Calu3 (cell line): ENCODE measurements at regions not wholly inside any gene's neighbourhood (a gene's known extent, or its start where the extent isn't known, plus 50 kb on each side); places are given as distances from the start of the nearest gene placed in this dataset.

Experiments
- BruUV-seq: library from RNA; stranded (reverse); fragments of 400-500 nt; replicated peaks from 2 replicates; lab custom pipeline; 2021; lab: Mats Ljungman, UMichigan
- CTCF ChIA-PET: fragments of 300-600 bp; sonication (Branson Sonifier 250); formaldehyde crosslinking; loops from one replicate; lab custom pipeline; 2022; ENCODE audit warnings: antibody characterized with exemption; lab: Charles Lee
- DNase-seq: peaks from one replicate; pipeline ENCODE4 v3.0.0; 2022
- H3K27ac Mint-ChIP-seq: one replicate; pipeline ENCODE4 v1.8.0; 2022; ENCODE audit warnings: mixed read lengths; ENCODE audit not compliant: unreplicated experiment
- H3K27me3 Mint-ChIP-seq: one replicate; pipeline ENCODE4 v1.8.0; 2022; ENCODE audit warnings: mixed read lengths; ENCODE audit not compliant: unreplicated experiment
- H3K36me3 Mint-ChIP-seq: one replicate; pipeline ENCODE4 v1.8.0; 2022; ENCODE audit warnings: mild to moderate bottlenecking, moderate library complexity, mixed read lengths; ENCODE audit not compliant: insufficient read depth, unreplicated experiment
- H3K4me1 Mint-ChIP-seq: one replicate; pipeline ENCODE4 v1.8.0; 2022; ENCODE audit warnings: mild to moderate bottlenecking, low read depth, mixed read lengths; ENCODE audit not compliant: unreplicated experiment
- H3K4me3 Mint-ChIP-seq: one replicate; pipeline ENCODE4 v1.8.0; 2022; ENCODE audit warnings: mild to moderate bottlenecking, low read depth, moderate library complexity, mixed read lengths; ENCODE audit not compliant: unreplicated experiment
- H3K9me3 Mint-ChIP-seq: one replicate; pipeline ENCODE4 v1.8.0; 2022; ENCODE audit warnings: low read depth, mixed read lengths; ENCODE audit not compliant: unreplicated experiment
- intact Hi-C: fragments of 100-400 bp; cut with micrococcal nuclease; formaldehyde crosslinking; loops from one replicate; pipeline ENCODE4 v1.10.0; 2022; ENCODE audit not compliant: unreplicated experiment
- TF ChIP-seq, protein P1 (sequence below): fragments of 200-600 bp; IDR thresholded peaks from one replicate; pipeline ENCODE4 v1.8.0; 2022; ENCODE audit warnings: antibody characterized with exemption; ENCODE audit not compliant: unreplicated experiment

DNA sequence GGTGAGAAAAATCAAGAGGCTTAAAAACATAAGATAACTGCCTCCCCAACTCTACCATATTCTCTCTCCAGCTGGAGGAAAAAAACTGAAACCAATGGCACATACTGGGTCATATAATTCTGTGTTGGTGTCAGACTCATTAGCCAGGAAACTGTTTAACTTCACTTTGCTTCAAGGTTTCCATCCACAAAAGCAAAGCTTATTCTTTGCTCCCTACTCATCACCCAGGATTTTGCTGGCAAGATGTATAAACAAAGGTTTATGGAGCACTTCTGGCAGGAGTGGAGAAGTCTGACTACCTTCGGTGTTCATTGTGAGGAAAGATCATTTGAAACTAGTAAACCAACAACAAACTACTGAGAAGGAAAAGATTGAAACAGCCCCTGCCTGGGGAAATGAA is 197.5 kb upstream of the SERP2 start:
- Mint-ChIP-seq H3K36me3 (no peaks in the 10 kb centered on the region), H3K9me3 (peaks cover 7% of the 10 kb centered on the region), H3K27me3 (no peaks in the 10 kb centered on the region), H3K27ac (no peak overlapping the region), H3K4me3 (no peak overlapping the region), H3K4me1 (peaks cover 8% of the 10 kb centered on the region)
- DNase-seq = no peak
- CTCF ChIA-PET = no interaction called here
- intact Hi-C loops = no loop called here
- TF ChIP-seq, protein P1, sequence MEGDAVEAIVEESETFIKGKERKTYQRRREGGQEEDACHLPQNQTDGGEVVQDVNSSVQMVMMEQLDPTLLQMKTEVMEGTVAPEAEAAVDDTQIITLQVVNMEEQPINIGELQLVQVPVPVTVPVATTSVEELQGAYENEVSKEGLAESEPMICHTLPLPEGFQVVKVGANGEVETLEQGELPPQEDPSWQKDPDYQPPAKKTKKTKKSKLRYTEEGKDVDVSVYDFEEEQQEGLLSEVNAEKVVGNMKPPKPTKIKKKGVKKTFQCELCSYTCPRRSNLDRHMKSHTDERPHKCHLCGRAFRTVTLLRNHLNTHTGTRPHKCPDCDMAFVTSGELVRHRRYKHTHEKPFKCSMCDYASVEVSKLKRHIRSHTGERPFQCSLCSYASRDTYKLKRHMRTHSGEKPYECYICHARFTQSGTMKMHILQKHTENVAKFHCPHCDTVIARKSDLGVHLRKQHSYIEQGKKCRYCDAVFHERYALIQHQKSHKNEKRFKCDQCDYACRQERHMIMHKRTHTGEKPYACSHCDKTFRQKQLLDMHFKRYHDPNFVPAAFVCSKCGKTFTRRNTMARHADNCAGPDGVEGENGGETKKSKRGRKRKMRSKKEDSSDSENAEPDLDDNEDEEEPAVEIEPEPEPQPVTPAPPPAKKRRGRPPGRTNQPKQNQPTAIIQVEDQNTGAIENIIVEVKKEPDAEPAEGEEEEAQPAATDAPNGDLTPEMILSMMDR = no peak
- no TSS peak for BruUV-seq

DNA sequence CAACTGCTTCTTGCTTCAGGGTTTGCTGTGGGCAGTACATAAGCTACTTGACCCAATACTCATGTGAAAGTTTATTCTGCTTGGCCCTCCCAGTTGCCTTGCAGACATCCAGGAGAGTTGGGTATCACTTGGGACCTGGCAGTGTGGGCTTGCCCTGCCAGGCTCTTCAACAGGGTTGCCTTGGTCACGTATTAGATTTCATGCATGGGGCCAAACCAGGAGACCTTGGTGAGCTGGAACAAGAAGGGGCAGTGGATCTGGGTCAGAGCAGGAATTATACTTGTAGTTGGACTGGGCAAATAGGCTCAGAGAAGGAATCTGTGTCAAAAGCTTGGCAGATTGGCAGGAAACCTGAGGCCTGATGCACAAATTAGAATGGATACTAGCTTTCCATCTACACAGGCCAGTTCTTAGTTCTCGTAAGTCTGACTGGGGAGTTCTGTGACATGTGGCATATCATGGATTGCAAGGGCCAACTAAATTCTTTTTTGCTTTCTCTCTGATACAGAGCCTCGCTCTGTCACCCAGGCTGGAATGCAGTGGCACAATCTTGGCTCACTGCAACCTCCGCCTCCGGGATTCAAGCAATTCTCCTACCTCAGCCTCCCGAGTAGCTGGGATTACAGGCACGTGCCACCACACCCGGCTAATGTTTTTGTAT is 192.6 kb upstream of the SERP2 start:
- Mint-ChIP-seq H3K4me3 (no peak overlapping the region), H3K27me3 (no peaks in the 10 kb centered on the region), H3K9me3 (peaks cover 5% of the 10 kb centered on the region), H3K27ac (no peak overlapping the region), H3K4me1 (no peaks in the 10 kb centered on the region), H3K36me3 (no peaks in the 10 kb centered on the region)
- CTCF ChIA-PET = no interaction called here
- intact Hi-C loops = no loop called here
- DNase-seq = no peak
- BruUV-seq = no TSS peak
- TF ChIP-seq, protein P1 = no peak

DNA sequence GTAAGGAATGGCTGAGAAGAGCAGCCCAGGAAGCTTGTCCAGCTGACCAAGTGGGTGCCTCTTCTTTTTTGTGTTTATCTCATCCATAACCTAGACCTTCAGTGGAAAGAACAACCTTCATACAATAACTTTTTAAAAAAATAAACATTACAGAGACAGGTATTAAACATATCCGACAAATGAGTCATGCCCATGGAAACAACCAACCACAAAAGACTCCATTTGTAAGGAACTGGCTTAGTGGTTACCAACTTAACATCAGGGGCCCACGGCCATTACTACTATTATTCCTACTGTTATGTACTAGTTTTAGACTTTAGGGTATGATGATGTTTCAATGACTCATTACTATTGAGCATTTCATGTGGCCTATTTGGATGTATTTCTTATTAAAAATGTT is 191.7 kb upstream of the SERP2 start:
- Mint-ChIP-seq H3K9me3 (peaks cover 5% of the 10 kb centered on the region), H3K4me3 (no peak overlapping the region), H3K4me1 (no peaks in the 10 kb centered on the region), H3K27ac (no peak overlapping the region), H3K27me3 (no peaks in the 10 kb centered on the region), H3K36me3 (no peaks in the 10 kb centered on the region)
- no TSS peak for BruUV-seq
- intact Hi-C loops = no loop called here
- TF ChIP-seq, protein P1 = no peak
- CTCF ChIA-PET = no interaction called here
- DNase-seq = no peak

DNA sequence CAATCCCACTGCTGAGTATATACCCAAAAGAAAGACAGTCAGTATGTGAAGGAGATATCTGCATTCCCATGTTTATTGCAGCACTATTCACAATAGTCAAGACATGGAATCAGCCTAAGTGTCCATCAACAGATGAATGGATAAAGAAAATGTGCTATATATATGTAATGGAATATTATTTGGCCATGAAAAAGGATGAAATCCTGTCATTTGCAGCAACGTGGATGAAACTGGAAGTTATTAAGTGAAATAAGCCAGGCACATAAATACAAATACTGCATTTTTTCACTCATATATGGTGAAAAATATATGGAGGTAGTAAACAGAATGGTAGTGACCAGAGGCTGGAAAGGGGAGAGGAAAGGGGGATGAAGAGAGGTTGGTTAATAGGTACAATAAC is 188.9 kb upstream of the SERP2 start:
- DNase-seq = no peak
- no peak overlapping the region for H3K4me3 Mint-ChIP-seq
- peaks cover 7% of the 10 kb centered on the region for H3K9me3 Mint-ChIP-seq
- H3K27ac Mint-ChIP-seq = no peak overlapping the region
- CTCF ChIA-PET = no interaction called here
- H3K36me3 Mint-ChIP-seq = no peaks in the 10 kb centered on the region
- BruUV-seq = no TSS peak
- peaks cover 15% of the 10 kb centered on the region for H3K4me1 Mint-ChIP-seq
- H3K27me3 Mint-ChIP-seq = no peaks in the 10 kb centered on the region
- intact Hi-C loops = no loop called here
- TF ChIP-seq, protein P1 = no peak
